Limb (tissue), 2 donors: ENCODE measurements at regions not wholly inside any gene's neighbourhood (a gene's known extent, or its start where the extent isn't known, plus 50 kb on each side); places are given as distances from the start of the nearest gene placed in this dataset.

ENCODE experiments used
- DNase-seq, 2 donors: peaks; one replicate each; pipeline ENCODE4 v3.0.0-alpha.2; 2016; ENCODE audit errors: extremely low spot score in 2 of 2

DNA sequence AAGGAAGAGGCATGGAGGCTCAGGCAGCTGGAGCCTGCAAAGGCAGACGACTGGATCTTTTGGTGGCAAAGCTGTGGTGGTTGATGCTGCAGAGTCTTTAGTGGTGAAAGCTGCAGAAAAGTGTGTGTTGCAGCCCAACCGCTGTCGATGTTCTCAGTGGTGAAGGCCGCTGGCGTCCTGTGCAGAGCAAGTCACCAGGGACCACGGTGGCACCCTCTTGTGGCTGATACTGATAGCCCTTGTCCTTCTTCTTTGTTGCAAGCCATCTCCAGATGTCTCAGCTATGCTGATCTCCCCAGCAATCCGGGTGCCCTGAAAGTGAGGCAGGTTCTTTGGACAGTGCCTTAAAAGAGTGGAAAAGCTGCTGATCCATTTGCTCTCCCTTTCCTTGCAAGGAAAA, 610.9 kb upstream of the PCDH9 start:
- no peak for DNase-seq

DNA sequence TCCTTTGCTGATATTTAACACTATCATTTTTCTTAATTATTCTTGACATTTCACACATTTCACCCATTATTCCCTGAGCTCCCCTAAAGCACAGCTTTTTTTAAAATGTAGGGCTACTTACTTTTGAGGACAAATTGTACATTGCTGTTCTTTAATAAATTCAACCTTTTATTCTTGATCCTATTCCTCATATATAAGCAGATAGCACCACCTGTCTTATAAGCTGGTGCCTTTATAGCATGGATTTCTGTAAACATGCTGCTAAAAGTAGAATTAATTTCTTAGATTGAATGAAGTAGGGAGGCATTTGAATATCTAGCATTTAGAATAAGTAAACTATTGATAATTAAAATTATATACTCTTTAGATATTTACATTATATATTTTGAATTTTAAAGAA, 603.4 kb upstream of the PCDH9 start:
- no peak for DNase-seq

- DNase-seq = no peak
These were observed 599.5 kb upstream of the PCDH9 start for GRCh38 chr13:67829641-67830040.

GRCh38 chr13:67827992-67828391, 597.9 kb upstream of the PCDH9 start:
- no peak for DNase-seq

GRCh38 chr13:67821606-67822005, 591.5 kb upstream of the PCDH9 start:
- DNase-seq = no peak

DNA sequence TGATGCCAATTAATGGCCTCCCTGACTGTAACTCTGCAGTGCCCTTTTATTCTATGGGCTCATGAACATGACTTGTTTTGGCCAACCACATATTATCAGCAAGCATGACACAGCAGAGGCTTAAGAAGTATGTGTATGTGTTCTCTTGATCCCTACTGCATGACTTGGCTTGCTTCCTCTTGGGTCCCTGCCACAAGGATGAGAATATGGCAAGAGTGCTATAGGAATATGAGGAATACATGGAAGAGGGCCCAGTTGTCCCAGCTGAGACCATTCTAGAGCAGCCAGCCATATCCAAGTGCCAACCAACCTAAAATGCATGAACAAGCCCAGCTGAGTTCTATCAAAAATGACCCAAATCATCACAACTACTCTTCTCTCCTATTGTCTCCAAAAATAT, 576.7 kb upstream of the PCDH9 start:
- DNase-seq = peak in 1 of 2 donors; percentile 26

DNA sequence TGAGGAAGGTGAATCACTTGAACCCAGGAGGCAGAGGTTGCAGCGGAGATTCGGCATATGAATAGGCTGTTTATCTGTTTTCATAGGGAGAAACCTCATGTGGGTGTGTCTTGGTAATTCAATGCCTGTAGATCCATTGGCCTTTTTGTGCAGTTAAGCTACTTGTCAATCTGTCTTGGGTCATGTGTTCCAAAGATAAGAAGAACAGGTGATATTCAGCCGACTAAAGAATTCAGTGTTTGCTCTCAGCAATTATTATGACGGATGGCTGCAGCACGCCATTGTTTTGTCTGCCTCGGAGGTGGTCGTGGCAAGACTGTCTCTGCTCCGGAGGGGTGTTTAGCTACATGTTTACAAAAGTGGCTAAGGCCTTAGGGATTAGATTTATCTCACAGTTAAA, 573.0 kb upstream of the PCDH9 start:
- DNase-seq = no peak

- peak in 1 of 2 donors; percentile 23 for DNase-seq
These were observed 562.1 kb upstream of the PCDH9 start for GRCh38 chr13:67792151-67792676.

GRCh38 chr13:67791047-67791446, 560.9 kb upstream of the PCDH9 start:
- DNase-seq = no peak

GRCh38 chr13:67776151-67776550, 546.0 kb upstream of the PCDH9 start:
- no peak for DNase-seq

GRCh38 chr13:67775359-67775758, 545.2 kb upstream of the PCDH9 start:
- no peak for DNase-seq

- DNase-seq = no peak
These were observed 542.8 kb upstream of the PCDH9 start for GRCh38 chr13:67772807-67773453.

GRCh38 chr13:67771106-67771505, 541.0 kb upstream of the PCDH9 start:
- DNase-seq = no peak

DNA sequence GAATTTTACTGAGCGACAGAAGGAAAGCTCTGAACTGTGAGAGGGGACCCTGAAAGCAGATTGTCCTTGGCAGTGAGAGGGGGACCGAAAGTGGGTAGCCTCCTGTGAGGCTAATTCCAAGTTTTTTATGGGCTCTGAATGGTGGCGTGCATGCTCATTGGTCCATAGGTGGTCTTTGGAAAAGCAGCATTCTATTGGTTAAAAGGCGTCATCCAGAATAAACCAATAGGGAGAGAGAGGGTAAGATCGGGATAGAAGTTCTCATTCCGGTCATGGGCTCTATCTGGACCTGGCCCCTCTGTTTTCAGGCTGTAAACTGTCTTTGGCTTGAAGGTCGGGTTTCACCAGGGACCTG, 539.8 kb upstream of the PCDH9 start:
- no peak for DNase-seq

- no peak for DNase-seq
These were observed 539.2 kb upstream of the PCDH9 start for GRCh38 chr13:67769063-67769986.

DNA sequence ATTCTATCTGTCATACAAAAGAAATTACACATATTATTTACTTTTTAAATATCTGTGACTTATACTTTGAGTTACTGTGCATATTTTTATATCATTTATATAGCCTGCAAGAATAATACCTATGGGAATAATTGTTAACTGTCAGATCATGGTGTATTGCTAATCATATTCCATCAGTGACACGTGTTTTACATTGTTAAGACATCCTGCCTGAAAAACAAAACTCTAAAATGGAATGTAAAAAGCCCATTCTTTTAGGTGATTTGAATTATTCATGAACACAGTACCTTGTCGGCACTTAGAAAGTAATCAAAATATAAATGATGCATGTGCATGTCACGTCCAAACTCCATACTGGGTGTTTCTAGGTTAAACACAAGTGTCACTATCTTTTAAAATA, 533.8 kb upstream of the PCDH9 start:
- DNase-seq = no peak

DNA sequence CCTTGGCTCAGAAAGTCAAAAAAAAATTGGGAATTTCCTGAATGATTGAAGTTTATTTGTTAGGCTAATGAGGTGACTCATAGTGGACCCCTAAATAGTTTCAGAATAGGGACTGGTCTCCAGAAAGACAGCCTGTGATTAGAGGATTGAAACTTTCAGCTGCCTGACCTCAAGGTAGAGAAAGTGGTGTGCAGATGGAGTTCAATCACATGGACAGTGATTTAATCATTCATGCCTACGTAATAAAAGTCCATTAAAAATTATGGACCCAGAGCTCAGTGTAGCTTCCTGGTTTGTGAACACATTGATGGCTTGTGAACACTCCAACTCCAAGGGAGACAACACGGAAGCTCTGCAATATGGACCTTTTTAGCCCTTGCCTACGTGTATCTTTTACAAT, 533.2 kb upstream of the PCDH9 start:
- DNase-seq = no peak

- no peak for DNase-seq
These were observed 528.8 kb upstream of the PCDH9 start for GRCh38 chr13:67758975-67759374.

GRCh38 chr13:67754012-67754411, 523.9 kb upstream of the PCDH9 start:
- no peak for DNase-seq

DNA sequence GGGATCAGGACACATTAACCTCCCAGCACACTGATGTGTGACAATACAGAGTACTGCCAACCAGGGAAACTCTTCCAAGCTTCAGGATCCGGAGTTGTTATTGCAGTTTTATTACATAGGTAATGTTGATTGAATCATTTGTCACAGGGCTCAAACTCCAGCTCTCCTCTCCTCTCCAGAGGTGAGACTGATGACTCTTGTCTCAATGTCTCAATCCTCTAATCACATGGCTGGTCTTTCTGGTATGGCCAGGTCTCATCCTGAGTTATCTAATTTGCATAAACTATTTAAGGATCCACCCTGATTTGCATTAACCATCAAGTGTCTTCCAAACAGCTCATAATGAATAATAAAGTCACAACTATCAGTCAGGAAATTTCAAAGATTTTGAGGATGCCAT, 522.6 kb upstream of the PCDH9 start:
- no peak for DNase-seq

DNA sequence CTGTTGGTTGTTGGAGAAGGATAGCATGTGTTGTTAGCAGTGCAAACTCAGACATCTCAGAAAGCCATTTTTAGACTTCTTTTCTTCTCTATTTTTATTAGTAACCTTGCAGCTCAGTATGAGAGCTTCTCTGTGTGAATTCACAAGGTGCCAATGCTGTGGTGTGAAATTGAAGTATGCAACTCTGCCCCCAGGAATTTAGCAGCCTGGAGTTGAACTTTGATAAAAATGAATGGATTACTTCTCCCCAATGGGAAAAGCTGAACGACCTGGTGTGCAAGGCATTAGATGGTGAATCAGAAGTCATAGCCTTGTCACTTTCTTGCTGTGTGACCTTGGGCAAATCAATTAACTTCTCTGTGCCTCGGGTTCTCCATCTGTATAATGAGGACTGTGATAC, 512.3 kb upstream of the PCDH9 start:
- DNase-seq = no peak

DNA sequence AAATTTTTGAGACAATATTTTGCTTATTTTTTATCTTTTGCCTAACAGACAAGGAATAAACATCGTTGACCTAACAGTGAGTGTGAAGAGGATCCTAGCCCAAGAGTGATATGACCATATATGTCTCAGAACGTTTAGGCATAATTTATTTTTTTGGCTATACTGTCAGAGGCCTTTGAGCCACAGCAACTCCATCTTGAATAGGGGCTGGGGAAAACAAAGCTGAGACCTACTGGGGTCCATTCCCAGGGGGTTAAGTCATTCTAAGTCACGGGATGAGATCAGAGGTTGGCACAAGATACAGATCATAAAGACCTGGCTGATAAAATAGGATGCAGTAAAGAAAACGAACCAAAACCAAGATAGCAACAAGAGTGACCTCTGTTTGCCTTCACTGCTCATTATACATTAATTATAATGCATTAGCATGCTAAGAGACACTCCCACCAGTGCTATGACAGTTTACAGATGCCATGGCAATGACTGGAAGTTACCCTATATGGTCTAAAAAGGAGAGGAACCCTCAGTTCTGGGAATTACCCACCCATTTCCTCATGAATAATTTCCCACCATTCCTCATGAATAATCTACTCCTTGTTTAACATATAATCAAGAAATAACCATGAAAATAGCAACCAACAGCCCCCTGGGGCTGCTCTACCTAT, 510.9 kb upstream of the PCDH9 start:
- DNase-seq = no peak
